ENCODE measurements at regions not wholly inside any gene's neighbourhood (a gene's known extent, or its start where the extent isn't known, plus 50 kb on each side); places are given as distances from the start of the nearest gene placed in this dataset.

DNA sequence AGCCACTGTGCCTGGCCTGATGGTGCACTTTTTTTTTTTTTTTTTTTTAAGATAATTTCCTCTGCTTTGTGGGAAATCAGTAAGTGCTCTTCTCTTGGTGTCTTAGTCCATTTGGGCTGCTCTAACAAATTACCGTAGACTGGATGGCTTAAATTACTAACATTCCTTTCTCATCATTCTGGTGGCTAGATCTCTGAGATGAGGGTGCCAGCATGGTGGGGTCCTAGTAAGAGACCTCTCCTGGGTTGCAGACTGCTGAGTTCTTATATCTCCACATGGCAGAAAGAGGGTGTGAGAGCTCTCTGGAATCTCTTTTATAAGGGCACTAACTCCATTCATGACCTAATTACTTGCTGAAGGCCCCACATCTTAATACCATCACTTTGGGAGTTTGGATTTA is 133.9 kb upstream of the ANKRD55 start:
- no peak for DNase-seq

DNA sequence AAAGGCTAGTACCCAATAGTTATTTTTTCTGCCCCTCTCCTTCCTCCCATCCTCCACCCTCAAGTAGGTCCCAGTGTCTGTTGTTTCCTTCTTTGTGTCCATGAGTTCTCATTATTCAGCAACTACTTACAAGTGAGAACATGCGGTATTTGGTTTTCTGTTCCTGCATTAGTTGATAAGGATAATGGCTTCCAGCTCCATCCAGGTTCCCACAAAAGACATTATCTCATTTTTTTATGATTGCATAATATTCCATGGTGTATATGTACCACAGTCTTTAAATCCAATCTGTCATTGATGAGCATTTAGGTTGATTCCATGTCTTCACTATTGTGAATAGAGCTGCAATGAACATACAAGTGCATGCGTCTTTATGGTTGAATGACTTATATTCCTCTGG is 128.3 kb upstream of the ANKRD55 start:
- DNase-seq: no peak

DNA sequence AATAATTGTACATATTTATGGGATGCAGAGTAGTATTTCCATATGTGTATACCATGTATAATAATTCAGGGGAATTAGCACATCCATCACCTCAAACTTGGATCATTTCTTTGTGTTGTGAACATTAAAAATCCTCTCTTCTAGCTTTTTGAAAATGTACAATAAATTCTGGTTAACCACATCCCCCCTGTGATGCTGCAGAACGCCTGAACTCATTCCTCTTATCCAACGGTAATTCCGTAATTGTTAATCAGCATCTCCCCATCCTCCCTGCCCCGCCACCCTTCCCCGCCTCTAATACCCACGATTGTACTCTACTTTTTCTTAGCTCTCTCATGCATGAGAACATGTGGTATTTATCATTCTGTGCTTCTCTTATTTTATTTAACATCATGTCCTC is 127.7 kb upstream of the ANKRD55 start:
- DNase-seq: no peak

DNA sequence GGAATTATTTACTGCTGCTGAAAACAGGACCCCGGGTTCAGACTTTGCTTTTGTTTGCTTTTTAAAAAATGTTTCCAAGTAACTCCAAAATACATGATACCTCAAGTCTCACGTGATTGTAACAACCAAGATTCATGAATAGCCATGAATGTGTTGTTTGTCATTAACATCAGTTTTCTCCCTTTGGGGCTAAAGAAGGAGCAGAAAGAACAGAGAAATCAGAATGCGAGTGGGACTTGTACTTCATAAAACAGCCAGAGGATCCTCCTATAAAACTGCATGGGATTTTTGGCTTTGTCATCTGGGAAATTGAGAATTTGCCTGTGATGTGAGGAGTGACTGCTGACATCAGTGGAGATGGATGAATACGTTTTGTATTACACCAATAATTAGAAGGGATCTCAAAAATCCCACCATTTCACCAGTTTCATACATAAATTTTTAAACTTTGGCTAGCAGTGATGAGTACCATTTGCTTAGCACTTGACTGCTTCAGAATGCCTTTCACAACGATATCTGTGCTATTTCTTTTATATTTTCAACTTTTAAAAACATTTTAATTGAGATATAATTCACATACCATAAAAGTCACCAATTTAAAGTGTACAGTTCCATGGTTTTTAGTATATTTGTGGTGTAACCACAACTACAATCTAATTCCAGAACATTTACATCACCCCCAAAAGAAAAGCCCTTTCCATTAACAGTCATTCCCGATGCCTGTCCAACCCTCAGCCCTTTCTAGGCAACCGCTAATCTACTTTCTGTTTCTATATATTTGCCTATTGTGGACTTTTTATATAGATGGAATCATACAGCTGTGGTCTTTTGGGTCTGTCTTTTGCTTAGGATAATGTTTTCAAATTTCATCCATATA is 126.9 kb upstream of the ANKRD55 start:
- no peak for DNase-seq

DNA sequence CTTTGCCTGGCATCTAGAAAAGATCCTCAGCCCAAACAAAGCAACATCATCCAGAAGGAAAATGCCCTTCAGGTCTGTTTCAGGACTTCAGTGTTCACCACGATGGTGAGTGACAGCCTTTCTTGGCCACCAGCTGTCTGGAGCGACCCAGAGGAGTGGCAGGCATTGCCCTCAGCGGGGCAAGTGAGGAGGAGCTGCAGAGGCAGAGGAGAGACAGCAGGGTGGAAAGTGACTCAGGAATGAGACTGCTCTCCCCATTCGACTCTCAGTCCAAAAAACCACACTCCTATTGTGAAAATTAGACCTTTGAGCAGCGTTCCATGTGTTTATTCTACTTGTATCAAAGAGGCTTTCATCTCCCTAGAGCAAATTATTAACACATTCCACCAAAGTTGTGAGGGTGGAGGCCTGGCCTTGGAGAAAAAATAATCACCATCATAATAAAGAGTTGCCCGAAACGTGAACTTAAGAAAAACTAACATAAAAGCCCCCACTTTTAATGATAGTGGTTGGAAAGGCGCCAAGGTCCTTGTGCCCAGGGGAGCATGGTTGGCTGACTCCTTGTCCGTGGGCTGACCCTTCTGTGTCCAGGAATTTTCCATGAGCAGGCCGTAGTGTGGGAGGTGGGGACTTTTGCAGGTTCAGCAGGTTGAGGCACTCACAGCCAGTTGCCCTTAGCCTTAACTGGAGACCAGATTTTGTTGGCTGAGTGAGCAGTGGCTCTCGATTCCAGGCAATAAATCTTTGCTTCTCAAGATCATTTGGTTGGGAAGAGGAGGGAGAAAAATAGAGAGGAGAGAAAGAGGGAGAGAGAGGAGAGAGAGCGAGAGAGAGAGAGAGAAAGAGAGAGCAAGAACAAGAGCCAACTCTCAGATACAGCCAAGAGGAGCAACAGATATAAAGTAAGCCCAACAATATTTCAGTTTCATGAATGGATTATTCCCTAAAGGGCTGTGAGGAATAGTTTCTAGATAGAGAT is 125.9 kb upstream of the ANKRD55 start:
- no peak for DNase-seq

DNA sequence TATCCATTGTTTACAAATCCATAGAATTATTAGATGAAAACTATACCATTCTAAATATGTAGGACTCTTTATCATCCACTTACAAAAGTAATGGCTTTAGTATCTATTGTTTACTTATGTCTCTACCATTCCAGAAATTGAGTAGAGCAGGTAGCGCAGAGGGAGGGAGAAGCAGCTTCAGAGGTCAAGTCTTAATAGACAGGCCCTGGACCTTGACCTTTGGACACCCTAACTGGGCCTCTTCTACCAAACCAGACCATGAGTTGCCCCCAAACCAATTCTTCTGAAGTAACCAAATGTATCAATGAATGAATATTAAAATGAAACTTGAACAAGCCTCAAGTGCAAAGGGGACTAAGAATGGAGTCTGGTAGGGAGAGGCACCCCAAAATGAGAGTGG is 124.9 kb upstream of the ANKRD55 start:
- no peak for DNase-seq

DNA sequence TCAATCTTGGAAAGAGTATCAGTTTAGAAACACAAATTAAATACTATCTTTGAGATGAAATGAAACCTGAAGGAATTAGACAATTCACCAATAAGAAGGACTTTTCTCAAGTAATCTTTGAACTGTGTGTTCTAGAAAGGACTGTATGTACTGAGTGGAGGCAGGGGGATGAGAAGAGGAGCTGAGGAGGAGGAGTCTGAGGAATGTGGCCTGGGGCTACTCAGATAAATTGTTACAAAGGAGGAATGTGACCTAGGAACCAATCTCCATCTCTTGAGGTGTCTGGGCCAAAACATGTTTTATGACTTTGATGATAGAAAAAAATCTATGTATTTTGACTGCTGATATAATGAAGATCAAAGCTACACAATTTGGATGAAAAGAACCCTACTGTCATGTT is 124.3 kb upstream of the ANKRD55 start:
- no peak for DNase-seq

DNA sequence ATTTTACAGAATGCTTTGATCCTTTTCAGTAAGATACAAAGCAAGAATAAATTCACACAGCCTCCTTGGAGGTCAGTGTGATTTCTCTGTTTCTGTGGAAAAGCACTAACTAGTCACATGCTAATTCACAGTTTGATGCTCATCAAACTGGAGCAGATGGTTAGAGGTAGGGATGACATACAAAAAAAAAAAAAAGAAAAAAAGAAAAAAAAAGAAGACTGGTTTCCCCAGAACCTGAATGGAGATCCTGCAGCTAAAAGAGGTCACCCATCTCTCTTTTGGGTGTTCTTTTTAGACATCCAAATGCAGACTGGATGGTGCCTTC is 123.7 kb upstream of the ANKRD55 start:
- DNase-seq: no peak

DNA sequence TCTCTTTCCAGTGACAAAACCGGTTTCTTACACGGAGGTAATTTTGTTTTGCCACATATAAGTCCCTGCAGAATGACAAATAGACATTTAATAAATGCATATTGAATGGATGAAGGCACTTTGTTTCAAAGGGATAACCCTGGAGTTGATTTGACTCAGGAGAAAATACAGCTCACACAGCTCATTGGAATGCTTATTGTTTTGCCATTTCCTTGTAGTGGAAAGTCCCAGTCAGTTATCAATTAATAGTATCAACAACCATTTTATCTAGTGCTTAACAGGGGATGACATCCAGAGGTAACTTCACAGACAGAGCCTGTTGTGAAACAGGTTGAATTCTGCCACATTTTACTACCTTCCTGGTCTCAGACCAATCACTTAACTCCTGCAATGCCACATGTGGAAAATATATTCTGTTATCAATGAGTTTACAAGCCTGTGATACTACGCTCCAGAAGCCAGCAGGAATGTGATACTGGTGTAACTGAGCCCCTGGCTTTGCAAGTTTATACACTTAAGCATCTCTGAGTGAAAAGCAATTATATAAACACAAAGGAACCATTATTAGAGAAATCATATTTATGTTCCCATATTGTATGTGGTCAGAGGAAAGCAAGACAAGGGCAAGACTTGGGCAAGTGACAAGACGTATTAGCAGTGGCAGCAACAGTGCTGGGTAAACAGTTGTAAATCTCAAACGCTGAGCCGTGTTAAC is 123.1 kb upstream of the ANKRD55 start:
- DNase-seq: no peak

DNA sequence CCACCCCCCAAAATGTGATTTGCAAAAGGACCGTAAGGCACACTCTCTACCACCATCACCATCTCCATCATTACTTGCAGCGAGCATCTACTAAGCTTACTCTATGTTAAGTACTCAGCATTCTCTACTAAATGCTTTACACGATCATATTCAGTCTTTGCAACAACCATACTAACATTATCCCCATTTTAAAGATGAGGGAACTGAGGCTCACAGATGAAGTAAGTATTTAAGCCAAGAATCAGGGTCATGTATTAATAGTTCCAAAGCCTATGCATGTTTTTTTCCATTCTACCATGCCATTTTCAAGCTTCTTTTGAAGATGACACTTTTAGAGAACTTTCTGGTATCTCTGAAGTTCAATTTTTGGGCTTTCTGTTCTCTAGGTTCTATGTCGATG is 121.7 kb upstream of the ANKRD55 start:
- DNase-seq: no peak

DNA sequence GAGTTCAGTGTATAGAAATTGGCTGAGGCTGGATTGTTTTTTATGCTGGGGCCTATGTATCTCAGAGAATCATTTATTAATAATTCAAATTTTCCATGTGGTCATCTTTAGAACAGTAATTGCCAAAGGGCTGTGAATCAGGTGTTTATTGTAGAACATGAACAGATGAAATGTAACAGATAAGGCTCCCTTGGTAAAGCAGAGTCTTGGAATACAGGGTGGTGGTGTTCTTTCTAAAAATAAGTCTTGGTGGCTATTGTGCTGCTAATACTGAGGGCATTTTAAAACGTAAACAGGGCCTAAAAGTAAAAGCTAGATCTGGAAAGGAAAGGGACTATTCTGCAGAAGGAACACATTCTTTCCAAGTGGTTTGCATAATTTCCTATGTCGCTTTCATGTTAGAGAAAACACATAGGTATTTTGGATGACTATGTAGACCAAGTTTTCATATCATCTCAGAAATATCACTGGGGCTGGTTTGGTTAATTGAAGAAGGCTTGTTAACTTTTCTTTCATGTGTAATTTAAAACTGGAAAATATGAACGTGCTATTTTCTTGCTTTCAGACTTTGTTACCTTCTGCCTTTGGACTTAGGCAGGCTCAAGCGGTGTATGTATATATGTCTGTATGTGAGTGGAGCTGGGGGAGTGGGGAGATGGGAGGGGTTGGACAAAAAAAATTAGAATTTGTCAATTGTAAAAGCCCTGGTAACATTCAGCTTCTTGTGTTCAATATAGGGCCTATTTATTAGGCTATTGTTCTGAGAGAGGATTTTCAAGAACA is 119.9 kb upstream of the ANKRD55 start:
- no peak for DNase-seq

DNA sequence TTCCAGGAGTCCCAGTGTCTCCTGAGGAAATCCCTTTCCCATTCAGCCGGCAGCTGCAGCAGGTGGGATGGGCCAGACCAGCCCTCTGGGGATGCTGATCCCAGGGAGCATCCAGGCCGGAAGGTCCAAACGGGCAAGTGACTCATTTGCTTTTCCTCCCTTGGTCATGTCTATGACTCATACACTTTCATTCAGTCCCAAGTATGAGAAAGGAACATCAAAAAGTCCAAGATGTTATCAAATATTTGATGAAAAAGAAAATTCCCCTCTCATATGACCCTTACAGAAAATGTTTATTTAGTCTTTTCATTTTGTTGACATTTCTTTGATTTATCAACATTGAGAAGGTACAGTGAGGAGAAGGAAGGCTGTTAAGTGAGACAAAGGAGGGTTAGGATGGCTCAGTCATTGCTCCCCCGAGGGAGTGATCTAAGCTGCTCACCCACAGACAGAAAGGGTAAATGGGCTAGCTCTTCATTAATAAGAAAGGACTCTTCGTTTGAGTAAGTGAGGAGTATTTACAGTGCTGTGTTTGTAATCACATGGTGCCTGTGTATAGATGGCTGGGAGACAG is 117.6 kb upstream of the ANKRD55 start:
- no peak for DNase-seq

DNA sequence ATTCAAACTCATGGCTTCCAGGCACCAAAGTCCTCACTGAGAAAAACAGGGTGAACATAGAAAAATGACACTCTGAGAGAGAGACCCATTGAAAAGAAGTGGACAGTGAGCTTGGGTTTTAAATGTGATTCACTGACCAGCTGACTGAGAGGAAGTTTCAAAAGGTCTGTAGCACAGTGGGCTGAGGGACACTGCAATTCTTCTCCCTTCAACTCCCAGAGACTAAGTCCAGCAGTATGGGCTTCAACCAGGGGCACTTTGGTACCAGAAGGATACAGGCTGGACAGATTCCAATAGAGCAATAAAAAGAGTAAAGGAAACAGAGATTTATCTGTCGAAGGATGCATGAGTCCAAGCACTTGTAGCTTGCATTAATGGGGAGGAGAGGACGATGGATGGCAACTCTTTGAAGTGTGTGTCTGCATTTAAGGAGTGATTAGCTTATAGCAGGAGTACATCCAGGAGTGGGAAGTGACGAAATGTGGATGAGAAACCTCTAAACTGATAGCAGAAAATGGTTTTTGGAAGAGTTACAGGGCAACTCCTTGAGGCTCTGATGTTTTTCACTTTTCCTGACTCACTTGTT is 117.0 kb upstream of the ANKRD55 start:
- no peak for DNase-seq

DNA sequence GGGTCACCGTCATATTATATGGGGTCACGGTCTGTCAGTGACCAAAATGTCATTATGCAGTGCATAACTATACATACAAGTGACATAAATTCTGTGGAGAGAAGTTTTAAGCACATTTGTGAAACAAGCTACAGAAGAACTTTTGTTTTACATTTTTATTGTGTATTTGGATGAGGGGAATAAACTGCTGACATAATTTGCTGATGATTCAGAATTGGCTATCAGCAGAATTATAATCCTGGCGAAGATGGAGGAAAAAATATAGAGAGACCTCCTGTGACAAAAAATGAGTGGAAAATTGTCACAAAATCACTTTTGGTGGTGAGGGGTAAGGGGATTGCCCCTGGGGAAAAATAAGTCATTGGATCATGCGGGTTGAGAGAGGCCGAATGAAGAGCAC is 116.3 kb upstream of the ANKRD55 start:
- no peak for DNase-seq

DNA sequence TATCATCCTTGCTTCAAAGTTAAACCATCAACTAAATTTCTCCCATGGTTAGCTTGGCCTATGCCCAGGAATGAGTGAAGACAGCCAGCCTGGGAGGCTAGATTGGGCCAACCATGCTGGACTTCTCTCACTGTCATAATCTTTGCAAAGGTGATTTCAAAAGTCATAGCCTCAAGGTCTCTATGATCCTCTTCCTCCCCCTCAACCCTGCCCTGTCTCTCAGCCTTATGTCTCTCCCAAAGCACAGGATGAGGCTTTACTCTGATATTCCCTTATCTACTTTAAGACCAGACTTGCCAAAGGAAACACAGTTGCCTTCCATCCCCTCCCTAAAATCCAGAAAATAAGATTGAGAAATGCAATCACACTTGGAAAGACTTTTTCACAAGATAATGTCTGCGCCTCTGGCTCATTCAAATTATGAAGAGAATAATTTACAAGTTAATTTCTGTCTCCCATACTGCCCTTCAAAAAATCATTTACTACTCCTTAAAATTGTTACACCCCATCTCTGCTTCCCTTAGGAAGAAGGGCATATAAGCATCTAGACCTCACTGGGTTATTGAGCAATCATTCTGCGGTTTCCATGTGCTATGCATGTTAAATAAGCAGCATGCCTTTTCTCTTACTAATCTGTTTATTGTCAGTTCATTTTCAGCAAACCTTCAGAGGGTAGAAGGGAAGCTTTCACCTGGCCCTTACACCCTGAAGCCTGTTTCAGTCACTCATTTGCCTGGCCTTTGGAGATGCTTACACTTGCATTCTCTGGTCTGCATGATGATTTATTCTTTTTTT is 113.8 kb upstream of the ANKRD55 start:
- DNase-seq: no peak

DNA sequence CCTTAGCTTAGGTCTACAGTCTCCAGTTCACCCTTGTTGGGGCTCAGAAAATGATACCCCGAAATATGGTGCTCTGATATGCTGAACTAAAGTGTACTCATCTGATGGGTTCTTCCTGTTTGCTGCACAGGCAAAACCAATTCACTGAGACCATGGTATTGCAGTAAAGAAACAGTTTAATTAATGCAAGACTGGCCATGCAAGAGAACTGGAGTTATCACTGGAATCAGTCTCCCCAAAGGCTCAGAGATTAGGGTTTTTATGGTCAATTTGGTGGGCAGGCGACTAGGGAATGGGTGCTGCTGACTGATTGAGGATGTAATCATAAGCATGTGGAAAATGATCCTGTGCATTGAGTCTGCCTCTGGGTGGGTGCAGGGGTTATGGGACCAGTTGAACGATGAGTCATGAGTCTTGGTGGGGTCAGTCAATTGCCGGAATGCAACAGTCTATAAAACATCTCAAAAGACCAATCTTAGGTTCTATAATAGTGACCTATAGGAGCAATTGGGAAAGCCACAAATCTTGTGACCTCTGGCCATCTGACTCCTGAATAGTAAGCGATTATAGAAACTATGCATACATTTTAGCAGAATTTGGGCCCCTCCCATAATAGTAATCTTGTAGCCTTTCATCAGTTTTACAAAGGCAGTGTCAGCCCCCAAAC is 113.0 kb upstream of the ANKRD55 start:
- no peak for DNase-seq

DNA sequence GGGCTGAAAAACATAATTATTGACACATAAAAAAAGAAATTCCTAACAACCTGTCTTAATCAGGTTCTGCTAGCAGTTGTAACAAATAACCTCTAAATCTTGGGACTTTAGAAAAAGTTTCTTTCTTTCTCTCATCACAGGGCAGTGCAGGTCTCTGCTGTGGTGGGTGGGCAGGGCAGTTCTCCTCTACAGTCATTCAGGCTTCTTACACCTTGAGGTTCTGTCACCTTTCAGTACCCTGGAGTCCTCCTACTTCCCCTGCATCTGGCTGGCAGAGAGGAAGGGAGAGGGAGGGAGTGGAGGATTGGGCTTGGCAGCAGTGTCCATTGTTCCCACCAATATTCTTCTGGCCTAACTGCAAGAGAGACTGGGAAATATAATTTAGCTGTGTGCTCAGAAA is 112.2 kb upstream of the ANKRD55 start:
- DNase-seq: no peak

DNA sequence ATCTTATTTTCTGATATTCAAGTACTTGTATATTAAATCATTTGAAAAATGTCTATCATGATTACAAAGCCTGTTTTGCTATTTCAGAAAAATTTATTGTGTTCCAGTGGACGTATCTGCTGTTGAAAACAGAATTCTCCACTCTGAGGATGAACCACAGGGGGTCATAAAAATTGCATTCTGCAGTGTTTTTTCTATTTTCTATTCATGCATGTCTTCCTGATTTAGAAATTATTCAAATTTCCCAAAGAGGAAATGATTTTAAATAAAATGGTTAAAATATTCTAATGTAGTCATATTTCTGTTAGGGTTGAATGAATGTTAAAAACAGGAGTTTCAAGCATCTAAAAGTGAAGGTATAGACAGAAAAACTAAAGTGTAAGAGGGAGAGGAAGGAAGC is 111.5 kb upstream of the ANKRD55 start:
- DNase-seq: no peak

DNA sequence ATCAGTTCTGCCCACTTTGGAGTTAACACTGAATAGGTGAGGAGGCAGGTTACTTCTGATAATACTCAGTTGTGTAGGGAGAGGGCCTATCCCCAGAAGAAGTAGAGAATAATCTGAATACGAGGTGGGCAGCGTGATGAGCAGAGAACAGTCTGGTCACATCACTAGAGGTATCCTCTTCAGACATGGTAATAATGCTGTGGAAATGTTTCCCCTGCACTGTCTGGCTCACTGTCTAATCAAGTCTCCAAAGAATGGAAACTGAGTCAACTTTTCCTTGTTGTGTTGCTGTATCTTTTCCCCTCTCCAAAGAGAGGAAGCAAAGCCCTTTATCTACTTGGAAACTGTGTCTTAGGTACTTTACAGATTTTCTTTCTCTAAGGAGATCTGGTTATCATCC is 110.9 kb upstream of the ANKRD55 start:
- DNase-seq: no peak

DNA sequence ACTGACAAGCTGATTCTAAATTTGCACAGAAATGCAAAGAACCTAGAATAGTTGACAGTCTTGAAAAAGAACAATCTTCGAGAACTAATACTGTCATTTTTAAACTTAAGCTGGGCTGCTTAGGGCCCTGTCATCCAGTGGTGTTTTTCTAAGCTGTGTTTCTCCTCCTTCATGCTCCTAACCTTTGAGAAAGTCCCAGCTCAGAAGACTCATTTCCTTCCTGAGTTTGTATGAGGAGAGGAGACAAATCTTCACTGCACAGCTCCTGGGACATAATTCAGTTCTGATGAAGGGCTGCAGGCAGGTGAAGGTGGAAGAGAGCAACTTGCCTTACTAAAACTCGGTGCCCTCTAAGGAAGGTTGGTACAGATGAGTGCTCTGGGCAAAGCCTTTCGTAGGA is 109.5 kb upstream of the ANKRD55 start:
- DNase-seq: no peak
